Smooth muscle cell (in vitro differentiated cells): ENCODE measurements at regions not wholly inside any gene's neighbourhood (a gene's known extent, or its start where the extent isn't known, plus 50 kb on each side); places are given as distances from the start of the nearest gene placed in this dataset.

ENCODE experiments used
- DNase-seq: peaks from one replicate; lab custom pipeline; 2025; ENCODE audit not compliant: unreplicated experiment; lab: John Stamatoyannopoulos, UW
- H2AFZ ChIP-seq: fragments of 200-600 bp; sonication (generic); 2 replicates; pipeline ENCODE4 v1.6.0; 2016; ENCODE audit warnings: antibody characterized with exemption, low read depth, mild to moderate bottlenecking
- H3F3A ChIP-seq: fragments of 200-600 bp; sonication (generic); 2 replicates; pipeline ENCODE4 v1.6.0; 2017; ENCODE audit warnings: antibody characterized with exemption, low read depth
- H3K27ac ChIP-seq: fragments of 200-600 bp; sonication (generic); 2 replicates; pipeline ENCODE4 v1.5.1; 2016; ENCODE audit warnings: low read depth, mild to moderate bottlenecking
- H3K27me3 ChIP-seq: fragments of 200-600 bp; sonication (generic); 2 replicates; pipeline ENCODE4 v1.6.1; 2016; ENCODE audit warnings: low read depth, mild to moderate bottlenecking
- H3K36me3 ChIP-seq: fragments of 200-600 bp; sonication (generic); 2 replicates; pipeline ENCODE4 v1.5.1; 2016; ENCODE audit warnings: low read depth
- H3K4me1 ChIP-seq: fragments of 200-600 bp; sonication (generic); 2 replicates; pipeline ENCODE4 v1.5.1; 2016; ENCODE audit warnings: low read depth
- H3K4me2 ChIP-seq: fragments of 200-600 bp; sonication (generic); 2 replicates; pipeline ENCODE4 v1.6.0; 2016; ENCODE audit warnings: mild to moderate bottlenecking
- H3K4me3 ChIP-seq: fragments of 200-600 bp; sonication (generic); 2 replicates; pipeline ENCODE4 v1.5.1; 2016; ENCODE audit warnings: mild to moderate bottlenecking
- H3K79me2 ChIP-seq: fragments of 200-600 bp; sonication (generic); 2 replicates; pipeline ENCODE4 v1.6.0; 2016; ENCODE audit warnings: low read depth, mild to moderate bottlenecking
- H3K9ac ChIP-seq: fragments of 200-600 bp; sonication (generic); 2 replicates; pipeline ENCODE4 v1.6.0; 2016; ENCODE audit warnings: low read depth
- H3K9me3 ChIP-seq: fragments of 200-600 bp; sonication (generic); replicated peaks from 2 replicates; pipeline ENCODE4 v1.5.1; 2016; ENCODE audit warnings: low read depth
- H4K20me1 ChIP-seq: fragments of 200-600 bp; sonication (generic); 2 replicates; pipeline ENCODE4 v1.6.0; 2016; ENCODE audit warnings: low read depth
- WGBS: methylation state at CpG from one replicate; pipeline ENCODE4 v1.1.7; 2016; ENCODE audit warnings: low lambda C conversion rate; 5-methylcytosine and 5-hydroxymethylcytosine counted together
- TF ChIP-seq, protein P1 (sequence below): fragments of 200-600 bp; sonication (generic); IDR thresholded peaks from 2 replicates; pipeline ENCODE4 v1.5.1; 2017; ENCODE audit warnings: borderline replicate concordance, mild to moderate bottlenecking, antibody characterized with exemption; ENCODE audit not compliant: insufficient read depth, poor library complexity, severe bottlenecking

DNA sequence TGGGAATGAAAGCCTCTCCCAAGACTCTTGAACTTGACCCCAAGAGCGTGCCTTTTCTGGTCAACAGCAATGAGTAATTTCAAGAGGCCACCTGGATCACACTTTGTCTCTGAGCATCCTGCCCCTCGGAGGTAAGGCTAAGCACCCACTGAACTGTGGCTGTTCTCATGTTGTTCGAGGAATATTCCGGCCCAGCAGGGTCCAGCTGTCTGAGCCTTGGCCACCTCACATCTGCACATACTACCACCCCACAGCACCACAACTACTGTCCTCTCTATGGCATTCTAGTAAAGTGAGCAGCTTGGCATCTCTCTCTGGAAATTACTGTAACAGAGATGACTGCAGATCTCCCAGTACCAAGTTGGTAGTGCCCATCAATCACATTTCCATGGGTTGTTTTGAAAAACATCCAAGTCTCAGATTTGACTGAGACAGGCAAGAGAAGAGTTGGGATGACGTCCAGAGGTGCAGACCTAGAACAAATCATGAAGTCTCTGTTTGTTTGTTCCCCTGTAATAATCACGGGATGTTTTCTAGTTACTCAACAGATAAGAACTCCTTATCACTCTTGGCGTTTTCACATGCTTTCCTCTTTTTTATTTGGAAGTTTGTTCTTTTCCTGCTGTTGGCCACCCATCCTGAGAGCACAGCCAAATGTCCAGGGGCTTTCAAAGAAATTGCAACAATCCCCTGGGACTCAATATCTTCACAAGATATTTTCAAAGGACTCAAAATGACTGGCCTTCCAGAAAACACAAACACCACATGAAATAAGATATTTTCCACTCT lies 336.0 kb upstream of the TNP1 start:
- H3F3A ChIP-seq = no peaks in the 10 kb centered on the region
- no peak overlapping the region for H3K4me2 ChIP-seq
- no peaks in the 10 kb centered on the region for H3K79me2 ChIP-seq
- H3K4me1 ChIP-seq = peaks cover 8% of the 10 kb centered on the region
- no peak overlapping the region for H3K9ac ChIP-seq
- no peaks in the 10 kb centered on the region for H3K27me3 ChIP-seq
- H3K4me3 ChIP-seq = no peak overlapping the region
- no peak overlapping the region for H3K27ac ChIP-seq
- DNase-seq = no peak
- no peaks in the 10 kb centered on the region for H3K9me3 ChIP-seq
- H4K20me1 ChIP-seq = no peaks in the 10 kb centered on the region
- 81% methylated on average over 7 of the region's 7 CpGs for WGBS
- no peak overlapping the region for H2AFZ ChIP-seq
- H3K36me3 ChIP-seq = no peaks in the 10 kb centered on the region
- TF ChIP-seq, protein P1, sequence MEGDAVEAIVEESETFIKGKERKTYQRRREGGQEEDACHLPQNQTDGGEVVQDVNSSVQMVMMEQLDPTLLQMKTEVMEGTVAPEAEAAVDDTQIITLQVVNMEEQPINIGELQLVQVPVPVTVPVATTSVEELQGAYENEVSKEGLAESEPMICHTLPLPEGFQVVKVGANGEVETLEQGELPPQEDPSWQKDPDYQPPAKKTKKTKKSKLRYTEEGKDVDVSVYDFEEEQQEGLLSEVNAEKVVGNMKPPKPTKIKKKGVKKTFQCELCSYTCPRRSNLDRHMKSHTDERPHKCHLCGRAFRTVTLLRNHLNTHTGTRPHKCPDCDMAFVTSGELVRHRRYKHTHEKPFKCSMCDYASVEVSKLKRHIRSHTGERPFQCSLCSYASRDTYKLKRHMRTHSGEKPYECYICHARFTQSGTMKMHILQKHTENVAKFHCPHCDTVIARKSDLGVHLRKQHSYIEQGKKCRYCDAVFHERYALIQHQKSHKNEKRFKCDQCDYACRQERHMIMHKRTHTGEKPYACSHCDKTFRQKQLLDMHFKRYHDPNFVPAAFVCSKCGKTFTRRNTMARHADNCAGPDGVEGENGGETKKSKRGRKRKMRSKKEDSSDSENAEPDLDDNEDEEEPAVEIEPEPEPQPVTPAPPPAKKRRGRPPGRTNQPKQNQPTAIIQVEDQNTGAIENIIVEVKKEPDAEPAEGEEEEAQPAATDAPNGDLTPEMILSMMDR = no peak

DNA sequence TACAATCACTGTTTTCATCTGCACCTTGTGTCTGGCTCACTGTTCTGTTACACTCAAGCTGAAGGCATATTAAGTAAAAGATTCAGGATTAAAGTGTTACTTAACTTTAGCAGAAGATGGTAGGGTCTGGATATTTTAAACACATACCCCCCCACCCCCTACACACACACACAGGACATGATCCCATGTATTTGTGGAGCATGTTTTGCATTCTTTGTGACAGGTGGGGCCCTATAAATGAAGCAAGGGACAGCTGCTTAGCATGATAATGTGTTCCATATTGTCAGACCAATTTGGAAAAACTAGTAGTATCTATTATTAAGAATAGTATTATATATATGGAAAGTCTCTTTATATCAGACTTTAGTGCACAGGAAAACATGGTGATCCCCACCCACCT lies 335.2 kb upstream of the TNP1 start:
- Histone ChIP-seq H2AFZ (no peak overlapping the region), H3K4me1 (peaks cover 8% of the 10 kb centered on the region), H3K36me3 (no peaks in the 10 kb centered on the region), H3K79me2 (no peaks in the 10 kb centered on the region), H3K9ac (no peak overlapping the region), H3K27me3 (no peaks in the 10 kb centered on the region), H4K20me1 (no peaks in the 10 kb centered on the region), H3K27ac (no peak overlapping the region), H3K9me3 (no peaks in the 10 kb centered on the region), H3F3A (no peaks in the 10 kb centered on the region), H3K4me2 (no peak overlapping the region), H3K4me3 (no peak overlapping the region)
- no peak for DNase-seq
- TF ChIP-seq, protein P1 = no peak

DNA sequence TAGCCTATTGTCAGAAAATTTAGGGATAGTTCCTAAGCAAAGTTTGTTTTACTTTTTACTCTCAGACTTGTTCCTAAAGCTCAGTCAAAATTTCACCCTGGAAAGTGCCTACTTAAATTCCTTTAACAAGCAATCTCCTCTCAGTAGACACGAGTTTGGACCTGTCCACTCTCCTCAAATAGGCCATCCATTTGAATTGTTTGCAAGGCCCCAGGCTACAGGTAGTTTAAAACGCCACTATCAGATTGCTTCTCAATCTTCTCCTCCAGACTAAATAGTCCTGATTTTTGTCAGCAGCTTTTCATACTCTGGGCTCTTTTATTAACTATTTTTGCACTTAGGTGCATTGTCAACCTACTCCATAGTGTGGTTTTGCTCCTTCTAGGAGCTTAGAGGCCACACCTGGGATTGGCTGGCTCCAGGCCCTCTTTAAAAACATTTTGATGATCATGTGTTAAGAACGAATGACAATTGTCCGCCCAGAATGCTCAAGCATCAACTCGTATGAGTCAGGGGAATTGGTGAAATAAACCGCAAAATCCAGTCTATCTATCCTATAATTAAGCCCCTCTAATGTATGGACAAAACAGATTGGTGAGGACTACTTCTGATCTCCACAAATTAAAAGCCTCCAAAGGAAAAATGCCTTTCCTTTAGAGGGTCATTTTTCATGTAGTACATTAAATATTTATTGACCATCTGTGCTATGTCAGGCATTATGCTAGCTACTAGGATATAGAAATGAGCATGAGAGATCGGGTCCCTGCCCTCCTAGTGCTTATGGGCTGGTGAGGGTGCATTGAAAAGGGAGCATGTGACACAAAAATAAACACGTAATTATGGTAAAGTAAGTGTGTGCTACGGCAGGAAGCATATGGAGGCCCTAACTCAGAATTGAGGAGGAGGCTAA lies 333.8 kb upstream of the TNP1 start:
- Histone ChIP-seq H3K27ac (no peak overlapping the region), H3K9ac (no peak overlapping the region), H3K79me2 (no peaks in the 10 kb centered on the region), H3F3A (no peaks in the 10 kb centered on the region), H2AFZ (no peak overlapping the region), H3K9me3 (no peaks in the 10 kb centered on the region), H3K27me3 (no peaks in the 10 kb centered on the region), H4K20me1 (no peaks in the 10 kb centered on the region), H3K4me1 (no peaks in the 10 kb centered on the region), H3K4me2 (no peak overlapping the region), H3K36me3 (no peaks in the 10 kb centered on the region), H3K4me3 (no peak overlapping the region)
- DNase-seq = no peak
- 63% methylated on average over 9 of the region's 9 CpGs for WGBS
- TF ChIP-seq, protein P1 = no peak
